GM12891 (cell line): ENCODE measurements at regions not wholly inside any gene's neighbourhood (a gene's known extent, or its start where the extent isn't known, plus 50 kb on each side); places are given as distances from the start of the nearest gene placed in this dataset.

Experiments used
- POLR2A ChIP-seq: IDR thresholded peaks from 2 replicates; pipeline ENCODE4 v1.6.1; 2011; ENCODE audit warnings: low read depth, low read length, control low read depth
- POLR2AphosphoS5 ChIP-seq: IDR thresholded peaks from 2 replicates; pipeline ENCODE4 v1.6.1; 2011; ENCODE audit warnings: low read depth, low read length, control low read depth
- POU2F2 ChIP-seq: IDR thresholded peaks from 2 replicates; pipeline ENCODE4 v1.6.1; 2011; ENCODE audit warnings: low read depth, mild to moderate bottlenecking, control low read depth, low read length, moderate library complexity
- TAF1 ChIP-seq: IDR thresholded peaks from 2 replicates; pipeline ENCODE4 v1.6.1; 2011; ENCODE audit warnings: low read depth, low read length, control low read depth

DNA sequence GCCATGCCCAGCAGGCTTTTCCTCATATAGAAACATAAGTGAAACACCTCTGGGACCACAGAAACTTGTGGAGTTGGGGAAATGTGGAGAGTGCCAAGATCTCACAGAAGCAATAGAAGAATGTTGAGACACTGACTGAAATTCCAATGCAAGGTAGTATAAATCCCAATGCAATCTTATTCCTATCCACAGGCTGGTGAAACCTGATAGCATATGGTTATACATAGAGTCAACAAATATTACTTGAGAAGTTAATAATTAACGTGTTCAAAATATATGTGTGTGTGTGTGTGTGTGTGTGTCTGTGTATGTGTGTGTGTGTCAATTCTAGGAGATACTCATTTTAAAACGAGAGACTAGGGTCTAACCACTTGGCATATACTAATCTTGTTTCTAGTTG, 776.8 kb upstream of the ACVR2A start:
- TF ChIP-seq POLR2AphosphoS5, result no peak
- no peak for TF ChIP-seq POLR2A
- TF ChIP-seq TAF1, result no peak
- no peak for TF ChIP-seq POU2F2
